HFF-Myc (cell line): ENCODE measurements at regions not wholly inside any gene's neighbourhood (a gene's known extent, or its start where the extent isn't known, plus 50 kb on each side); places are given as distances from the start of the nearest gene placed in this dataset.

Source experiments
- DNase-seq: peaks from one replicate; pipeline ENCODE4 v3.0.0-alpha.2; 2011; ENCODE audit warnings: low read depth; ENCODE audit errors: extremely low read depth
- H3K4me3 ChIP-seq: replicated peaks from 2 replicates; pipeline ENCODE4 v1.5.1; 2011; ENCODE audit warnings: low read depth, mild to moderate bottlenecking, control low read depth, low read length
- TF ChIP-seq, protein P1 (sequence below): IDR thresholded peaks from 2 replicates; pipeline ENCODE4 v1.5.1; 2012; ENCODE audit warnings: mild to moderate bottlenecking, low read depth, low read length, control low read depth; ENCODE audit errors: missing control alignments

GRCh38 chr2:43098539-43098938 is 127.9 kb downstream of the ZFP36L2 start:
- no peak overlapping the region for H3K4me3 ChIP-seq
- no peak for DNase-seq
- TF ChIP-seq, protein P1, sequence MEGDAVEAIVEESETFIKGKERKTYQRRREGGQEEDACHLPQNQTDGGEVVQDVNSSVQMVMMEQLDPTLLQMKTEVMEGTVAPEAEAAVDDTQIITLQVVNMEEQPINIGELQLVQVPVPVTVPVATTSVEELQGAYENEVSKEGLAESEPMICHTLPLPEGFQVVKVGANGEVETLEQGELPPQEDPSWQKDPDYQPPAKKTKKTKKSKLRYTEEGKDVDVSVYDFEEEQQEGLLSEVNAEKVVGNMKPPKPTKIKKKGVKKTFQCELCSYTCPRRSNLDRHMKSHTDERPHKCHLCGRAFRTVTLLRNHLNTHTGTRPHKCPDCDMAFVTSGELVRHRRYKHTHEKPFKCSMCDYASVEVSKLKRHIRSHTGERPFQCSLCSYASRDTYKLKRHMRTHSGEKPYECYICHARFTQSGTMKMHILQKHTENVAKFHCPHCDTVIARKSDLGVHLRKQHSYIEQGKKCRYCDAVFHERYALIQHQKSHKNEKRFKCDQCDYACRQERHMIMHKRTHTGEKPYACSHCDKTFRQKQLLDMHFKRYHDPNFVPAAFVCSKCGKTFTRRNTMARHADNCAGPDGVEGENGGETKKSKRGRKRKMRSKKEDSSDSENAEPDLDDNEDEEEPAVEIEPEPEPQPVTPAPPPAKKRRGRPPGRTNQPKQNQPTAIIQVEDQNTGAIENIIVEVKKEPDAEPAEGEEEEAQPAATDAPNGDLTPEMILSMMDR, result no peak

DNA sequence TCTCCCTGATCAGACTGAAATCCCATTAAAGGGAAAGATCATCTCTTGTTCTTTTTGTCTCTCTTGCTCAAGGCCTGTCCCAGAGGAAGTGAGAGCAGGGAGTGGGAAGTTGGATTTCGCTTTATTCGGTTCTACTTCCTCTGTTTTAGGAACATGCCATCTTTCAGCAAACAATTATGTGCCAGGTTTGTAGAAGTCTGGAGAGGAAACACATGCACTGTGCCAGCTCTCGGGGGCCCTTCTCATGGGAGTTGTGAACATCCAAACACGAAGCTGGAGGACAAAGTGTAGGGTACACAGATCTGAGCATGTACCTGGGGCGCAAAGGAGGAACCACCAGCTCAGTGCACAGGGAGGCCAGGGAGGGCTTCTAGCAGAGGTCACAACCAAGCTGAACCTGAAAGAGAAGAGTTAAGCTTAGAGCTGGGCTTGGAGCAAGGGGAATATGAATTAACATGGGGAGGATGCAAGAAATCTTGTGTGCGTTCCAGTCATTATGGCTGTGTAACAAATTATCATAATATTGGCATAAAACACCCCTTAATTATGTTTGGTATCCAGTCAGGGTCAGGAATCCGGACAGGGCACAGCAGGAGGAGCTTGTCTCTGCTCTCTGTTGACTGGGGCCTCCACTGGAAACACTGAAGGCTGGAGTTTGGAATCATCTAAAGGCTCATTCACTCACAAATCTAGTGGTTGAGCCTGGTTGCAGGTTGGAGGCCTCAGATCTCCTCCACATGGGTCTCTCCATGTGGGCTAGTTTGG is 128.6 kb downstream of the ZFP36L2 start:
- DNase-seq, result no peak
- TF ChIP-seq, protein P1, result no peak

DNA sequence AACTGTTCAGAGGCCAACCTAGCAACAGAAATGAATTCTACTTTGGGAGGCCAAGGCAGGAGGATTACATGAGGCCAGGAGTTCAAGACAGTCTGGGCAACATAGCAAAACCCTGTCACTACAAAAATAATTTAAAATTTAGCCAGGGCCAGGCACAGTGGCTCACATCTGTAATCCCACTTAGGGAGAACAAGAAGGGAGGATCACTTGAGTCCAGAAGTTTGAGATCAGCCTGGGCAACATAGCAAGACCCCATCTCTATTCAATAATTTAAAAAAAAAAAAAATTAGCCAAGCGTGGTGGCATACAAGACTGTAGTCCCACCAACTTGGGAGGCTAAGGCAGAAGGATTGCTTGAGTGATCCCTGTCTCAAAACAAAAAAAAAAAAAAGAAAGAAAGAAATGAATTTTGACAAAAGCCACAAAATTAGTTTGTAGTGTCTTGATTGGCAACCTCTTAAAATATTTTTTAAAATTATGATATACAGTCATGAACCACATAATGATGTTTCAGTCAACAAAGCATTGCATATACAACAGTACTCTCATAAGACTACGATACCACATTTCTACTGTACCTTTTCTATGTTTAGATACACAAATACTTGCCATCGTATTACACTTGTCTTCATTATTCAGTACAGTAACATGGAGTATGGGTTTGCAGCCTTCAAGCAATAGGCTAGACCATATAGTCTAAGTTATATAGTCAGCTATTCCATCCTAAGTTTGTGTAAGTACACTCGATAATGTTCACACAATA is 130.7 kb downstream of the ZFP36L2 start:
- DNase-seq, result no peak
- TF ChIP-seq, protein P1, result no peak
- H3K4me3 ChIP-seq, result no peak overlapping the region

More for the DNA sequence above, 128.6 kb downstream of the ZFP36L2 start:
- no peak overlapping the region for H3K4me3 ChIP-seq

GRCh38 chr2:43092520-43093179 is 133.8 kb downstream of the ZFP36L2 start:
- TF ChIP-seq, protein P1, result no peak
- H3K4me3 ChIP-seq, result no peak overlapping the region
- no peak for DNase-seq

DNA sequence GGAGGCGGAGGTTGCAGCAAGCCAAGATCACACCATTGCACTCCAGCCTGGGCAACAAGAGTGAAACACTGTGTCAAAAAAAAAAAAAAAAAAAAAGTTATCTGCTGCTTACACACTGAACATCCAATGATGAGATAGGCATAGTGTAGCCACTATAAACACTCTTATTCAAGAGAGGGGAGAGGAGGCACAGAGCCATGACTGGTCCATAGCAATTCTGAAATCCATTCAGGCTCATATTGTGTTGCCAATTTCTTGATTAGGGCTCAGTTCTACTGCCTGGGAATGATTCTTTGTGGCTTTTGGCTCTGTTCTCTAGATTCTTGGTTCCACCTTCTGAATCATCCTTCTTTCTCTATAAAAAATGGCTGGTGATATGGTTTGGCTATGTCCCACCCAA is 136.1 kb downstream of the ZFP36L2 start:
- no peak overlapping the region for H3K4me3 ChIP-seq
- DNase-seq, result no peak
- TF ChIP-seq, protein P1, result no peak

GRCh38 chr2:43088143-43089073 is 138.0 kb downstream of the ZFP36L2 start:
- DNase-seq, result no peak
- TF ChIP-seq, protein P1, result no peak
- no peak overlapping the region for H3K4me3 ChIP-seq
